ENCODE measurements at regions not wholly inside any gene's neighbourhood (a gene's known extent, or its start where the extent isn't known, plus 50 kb on each side); places are given as distances from the start of the nearest gene placed in this dataset.

DNA sequence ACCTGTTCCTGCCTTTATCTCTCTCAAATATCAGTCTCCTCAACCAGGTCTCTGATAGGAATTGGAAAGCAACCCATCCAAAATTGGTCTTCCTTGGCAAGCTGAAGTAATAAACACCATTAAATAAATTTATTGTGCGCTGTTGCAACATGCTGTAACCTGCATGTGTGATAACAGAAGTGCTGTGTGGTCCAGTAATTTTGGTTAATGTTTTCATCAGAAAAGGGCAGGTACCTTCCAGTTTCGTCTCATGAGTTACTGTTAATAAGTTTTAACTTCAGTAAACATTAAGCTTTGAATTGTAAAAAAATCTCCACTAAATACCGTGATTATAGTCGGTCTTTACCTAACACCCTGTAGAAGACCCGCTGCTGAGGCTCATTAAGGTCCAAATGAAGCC is 624.7 kb downstream of the TNS3 start:
- ChIA-PET RAD21 (ENCODE audit: low non-redundant PET in 1 of 2, low total read pairs in 2 of 2, uncharacterized antibody in 2 of 2, unreplicated experiment in 2 of 2) (no interaction called here), CTCF (no interaction called here), POLR2A (no interaction called here)
- ATAC-seq: no peak
- Histone ChIP-seq H3K36me3 (ENCODE audit: control insufficient read depth in 1 of 2, insufficient read depth in 2 of 2, low read length in 2 of 2) (no peaks in the 10 kb centered on the region), H3K4me2 (ENCODE audit: low read length) (no peak overlapping the region), H3K4me3 (replicated peaks in 1 of 2; ENCODE audit: low read depth in 1 of 2, low read length in 2 of 2) (no peak overlapping the region), H3K79me2 (ENCODE audit: insufficient read depth, low read length) (no peaks in the 10 kb centered on the region), H4K20me1 (ENCODE audit: insufficient read depth) (no peaks in the 10 kb centered on the region), H3K9me3 (ENCODE audit: control insufficient read depth in 1 of 2, insufficient read depth in 1 of 2, low read depth in 1 of 2, low read length in 2 of 2) (no peaks in the 10 kb centered on the region), H2AFZ (ENCODE audit: low read depth, low read length, poor library complexity, severe bottlenecking) (no peak overlapping the region), H3K27ac (ENCODE audit: low read depth, low read length) (no peak overlapping the region), H3K4me1 (ENCODE audit: control insufficient read depth in 1 of 2, insufficient read depth in 2 of 2, low read length in 2 of 2) (no peaks in the 10 kb centered on the region), H3K9me2 (ENCODE audit: insufficient read depth) (no peaks in the 10 kb centered on the region), H3K27me3 (ENCODE audit: insufficient read depth, low read length) (no peaks in the 10 kb centered on the region), H3K9ac (ENCODE audit: low read length) (no peak overlapping the region)
- intact Hi-C loops (cut with micrococcal nuclease): no loop called here
- DNase-seq (ENCODE audit: low read depth, low spot score): no peak
- BruUV-seq (replicated peaks): no TSS peak
- TF ChIP-seq TCF7L2 (IDR thresholded peaks at IDR 0.05; ENCODE audit: borderline replicate concordance, extremely low read depth, insufficient read depth, insufficient read length): no peak

GRCh38 chr7:46955531-46955930 is 626.4 kb downstream of the TNS3 start:
- no peaks in the 10 kb centered on the region for H3K9me2 ChIP-seq (ENCODE audit: insufficient read depth)
- no peak overlapping the region for H2AFZ ChIP-seq (ENCODE audit: low read depth, low read length, poor library complexity, severe bottlenecking)
- H3K4me1 ChIP-seq (ENCODE audit: control insufficient read depth in 1 of 2, insufficient read depth in 2 of 2, low read length in 2 of 2): no peaks in the 10 kb centered on the region
- no peaks in the 10 kb centered on the region for H3K9me3 ChIP-seq (ENCODE audit: control insufficient read depth in 1 of 2, insufficient read depth in 1 of 2, low read depth in 1 of 2, low read length in 2 of 2)
- no peaks in the 10 kb centered on the region for H3K79me2 ChIP-seq (ENCODE audit: insufficient read depth, low read length)
- no TSS peak for BruUV-seq (replicated peaks)
- CTCF ChIA-PET: no interaction called here
- H3K9ac ChIP-seq (ENCODE audit: low read length): no peak overlapping the region
- H3K36me3 ChIP-seq (ENCODE audit: control insufficient read depth in 1 of 2, insufficient read depth in 2 of 2, low read length in 2 of 2): no peaks in the 10 kb centered on the region
- H3K27ac ChIP-seq (ENCODE audit: low read depth, low read length): no peak overlapping the region
- H3K27me3 ChIP-seq (ENCODE audit: insufficient read depth, low read length): no peaks in the 10 kb centered on the region
- POLR2A ChIA-PET: no interaction called here
- no peaks in the 10 kb centered on the region for H4K20me1 ChIP-seq (ENCODE audit: insufficient read depth)
- DNase-seq (ENCODE audit: low read depth, low spot score) (no peak), ATAC-seq (no peak)
- intact Hi-C loops (cut with micrococcal nuclease): no loop called here
- H3K4me2 ChIP-seq (ENCODE audit: low read length): no peak overlapping the region
- RAD21 ChIA-PET (ENCODE audit: low non-redundant PET in 1 of 2, low total read pairs in 2 of 2, uncharacterized antibody in 2 of 2, unreplicated experiment in 2 of 2): no interaction called here
- no peak overlapping the region for H3K4me3 ChIP-seq (replicated peaks in 1 of 2; ENCODE audit: low read depth in 1 of 2, low read length in 2 of 2)
- TF ChIP-seq ZFX (IDR thresholded peaks at IDR 0.05) (no peak), POLR2A (IDR thresholded peaks at IDR 0.05; ENCODE audit: borderline replicate concordance, extremely low read depth, insufficient read depth, insufficient read length) (no peak), SIN3A (IDR thresholded peaks at IDR 0.05; ENCODE audit: low read depth) (no peak), EZH2phosphoT487 (IDR thresholded peaks at IDR 0.05; ENCODE audit: borderline replicate concordance) (no peak), ZBTB33 (IDR thresholded peaks at IDR 0.05; ENCODE audit: extremely low read depth, insufficient replicate concordance, low read length) (no peak), YY1 (IDR thresholded peaks at IDR 0.05; ENCODE audit: extremely low read depth, insufficient replicate concordance, low read depth, low read length) (no peak), EGR1 (IDR thresholded peaks at IDR 0.05; ENCODE audit: low read depth) (no peak), CEBPB (IDR thresholded peaks at IDR 0.05; ENCODE audit: low read depth) (no peak), CTCF (IDR thresholded peaks at IDR 0.05 in 2 of 3, conservative IDR thresholded peaks at IDR 0.05 in 1 of 3; ENCODE audit: borderline replicate concordance in 1 of 3, insufficient read depth in 1 of 3, low read depth in 2 of 3, low read length in 2 of 3) (no peak), CBX3 (IDR thresholded peaks at IDR 0.05; ENCODE audit: low read depth) (no peak), SRF (IDR thresholded peaks at IDR 0.05; ENCODE audit: low read depth) (no peak)
- TF ChIP-seq, protein P1, sequence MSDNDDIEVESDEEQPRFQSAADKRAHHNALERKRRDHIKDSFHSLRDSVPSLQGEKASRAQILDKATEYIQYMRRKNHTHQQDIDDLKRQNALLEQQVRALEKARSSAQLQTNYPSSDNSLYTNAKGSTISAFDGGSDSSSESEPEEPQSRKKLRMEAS (IDR thresholded peaks at IDR 0.05): no peak
- TF ChIP-seq, protein P2, sequence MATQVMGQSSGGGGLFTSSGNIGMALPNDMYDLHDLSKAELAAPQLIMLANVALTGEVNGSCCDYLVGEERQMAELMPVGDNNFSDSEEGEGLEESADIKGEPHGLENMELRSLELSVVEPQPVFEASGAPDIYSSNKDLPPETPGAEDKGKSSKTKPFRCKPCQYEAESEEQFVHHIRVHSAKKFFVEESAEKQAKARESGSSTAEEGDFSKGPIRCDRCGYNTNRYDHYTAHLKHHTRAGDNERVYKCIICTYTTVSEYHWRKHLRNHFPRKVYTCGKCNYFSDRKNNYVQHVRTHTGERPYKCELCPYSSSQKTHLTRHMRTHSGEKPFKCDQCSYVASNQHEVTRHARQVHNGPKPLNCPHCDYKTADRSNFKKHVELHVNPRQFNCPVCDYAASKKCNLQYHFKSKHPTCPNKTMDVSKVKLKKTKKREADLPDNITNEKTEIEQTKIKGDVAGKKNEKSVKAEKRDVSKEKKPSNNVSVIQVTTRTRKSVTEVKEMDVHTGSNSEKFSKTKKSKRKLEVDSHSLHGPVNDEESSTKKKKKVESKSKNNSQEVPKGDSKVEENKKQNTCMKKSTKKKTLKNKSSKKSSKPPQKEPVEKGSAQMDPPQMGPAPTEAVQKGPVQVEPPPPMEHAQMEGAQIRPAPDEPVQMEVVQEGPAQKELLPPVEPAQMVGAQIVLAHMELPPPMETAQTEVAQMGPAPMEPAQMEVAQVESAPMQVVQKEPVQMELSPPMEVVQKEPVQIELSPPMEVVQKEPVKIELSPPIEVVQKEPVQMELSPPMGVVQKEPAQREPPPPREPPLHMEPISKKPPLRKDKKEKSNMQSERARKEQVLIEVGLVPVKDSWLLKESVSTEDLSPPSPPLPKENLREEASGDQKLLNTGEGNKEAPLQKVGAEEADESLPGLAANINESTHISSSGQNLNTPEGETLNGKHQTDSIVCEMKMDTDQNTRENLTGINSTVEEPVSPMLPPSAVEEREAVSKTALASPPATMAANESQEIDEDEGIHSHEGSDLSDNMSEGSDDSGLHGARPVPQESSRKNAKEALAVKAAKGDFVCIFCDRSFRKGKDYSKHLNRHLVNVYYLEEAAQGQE (IDR thresholded peaks at IDR 0.05; ENCODE audit: low read depth): no peak
